Smooth muscle cell (in vitro differentiated cells): ENCODE measurements at regions not wholly inside any gene's neighbourhood (a gene's known extent, or its start where the extent isn't known, plus 50 kb on each side); places are given as distances from the start of the nearest gene placed in this dataset.

Source experiments
- DNase-seq: peaks from one replicate; lab custom pipeline; 2025; ENCODE audit not compliant: unreplicated experiment; lab: John Stamatoyannopoulos, UW
- H2AFZ ChIP-seq: fragments of 200-600 bp; sonication (generic); 2 replicates; pipeline ENCODE4 v1.6.0; 2016; ENCODE audit warnings: antibody characterized with exemption, low read depth, mild to moderate bottlenecking
- H3F3A ChIP-seq: fragments of 200-600 bp; sonication (generic); 2 replicates; pipeline ENCODE4 v1.6.0; 2017; ENCODE audit warnings: antibody characterized with exemption, low read depth
- H3K27ac ChIP-seq: fragments of 200-600 bp; sonication (generic); 2 replicates; pipeline ENCODE4 v1.5.1; 2016; ENCODE audit warnings: low read depth, mild to moderate bottlenecking
- H3K27me3 ChIP-seq: fragments of 200-600 bp; sonication (generic); 2 replicates; pipeline ENCODE4 v1.6.1; 2016; ENCODE audit warnings: low read depth, mild to moderate bottlenecking
- H3K36me3 ChIP-seq: fragments of 200-600 bp; sonication (generic); 2 replicates; pipeline ENCODE4 v1.5.1; 2016; ENCODE audit warnings: low read depth
- H3K4me1 ChIP-seq: fragments of 200-600 bp; sonication (generic); 2 replicates; pipeline ENCODE4 v1.5.1; 2016; ENCODE audit warnings: low read depth
- H3K4me2 ChIP-seq: fragments of 200-600 bp; sonication (generic); 2 replicates; pipeline ENCODE4 v1.6.0; 2016; ENCODE audit warnings: mild to moderate bottlenecking
- H3K4me3 ChIP-seq: fragments of 200-600 bp; sonication (generic); 2 replicates; pipeline ENCODE4 v1.5.1; 2016; ENCODE audit warnings: mild to moderate bottlenecking
- H3K79me2 ChIP-seq: fragments of 200-600 bp; sonication (generic); 2 replicates; pipeline ENCODE4 v1.6.0; 2016; ENCODE audit warnings: low read depth, mild to moderate bottlenecking
- H3K9ac ChIP-seq: fragments of 200-600 bp; sonication (generic); 2 replicates; pipeline ENCODE4 v1.6.0; 2016; ENCODE audit warnings: low read depth
- H3K9me3 ChIP-seq: fragments of 200-600 bp; sonication (generic); replicated peaks from 2 replicates; pipeline ENCODE4 v1.5.1; 2016; ENCODE audit warnings: low read depth
- H4K20me1 ChIP-seq: fragments of 200-600 bp; sonication (generic); 2 replicates; pipeline ENCODE4 v1.6.0; 2016; ENCODE audit warnings: low read depth
- WGBS: methylation state at CpG from one replicate; pipeline ENCODE4 v1.1.7; 2016; ENCODE audit warnings: low lambda C conversion rate; 5-methylcytosine and 5-hydroxymethylcytosine counted together
- TF ChIP-seq, protein P1 (sequence below): fragments of 200-600 bp; sonication (generic); IDR thresholded peaks from 2 replicates; pipeline ENCODE4 v1.5.1; 2017; ENCODE audit warnings: borderline replicate concordance, mild to moderate bottlenecking, antibody characterized with exemption; ENCODE audit not compliant: insufficient read depth, poor library complexity, severe bottlenecking

- no peaks in the 10 kb centered on the region for H3K9me3 ChIP-seq
- TF ChIP-seq, protein P1, sequence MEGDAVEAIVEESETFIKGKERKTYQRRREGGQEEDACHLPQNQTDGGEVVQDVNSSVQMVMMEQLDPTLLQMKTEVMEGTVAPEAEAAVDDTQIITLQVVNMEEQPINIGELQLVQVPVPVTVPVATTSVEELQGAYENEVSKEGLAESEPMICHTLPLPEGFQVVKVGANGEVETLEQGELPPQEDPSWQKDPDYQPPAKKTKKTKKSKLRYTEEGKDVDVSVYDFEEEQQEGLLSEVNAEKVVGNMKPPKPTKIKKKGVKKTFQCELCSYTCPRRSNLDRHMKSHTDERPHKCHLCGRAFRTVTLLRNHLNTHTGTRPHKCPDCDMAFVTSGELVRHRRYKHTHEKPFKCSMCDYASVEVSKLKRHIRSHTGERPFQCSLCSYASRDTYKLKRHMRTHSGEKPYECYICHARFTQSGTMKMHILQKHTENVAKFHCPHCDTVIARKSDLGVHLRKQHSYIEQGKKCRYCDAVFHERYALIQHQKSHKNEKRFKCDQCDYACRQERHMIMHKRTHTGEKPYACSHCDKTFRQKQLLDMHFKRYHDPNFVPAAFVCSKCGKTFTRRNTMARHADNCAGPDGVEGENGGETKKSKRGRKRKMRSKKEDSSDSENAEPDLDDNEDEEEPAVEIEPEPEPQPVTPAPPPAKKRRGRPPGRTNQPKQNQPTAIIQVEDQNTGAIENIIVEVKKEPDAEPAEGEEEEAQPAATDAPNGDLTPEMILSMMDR, result no peak
- 79% methylated on average over 3 of the region's 3 CpGs for WGBS
- no peaks in the 10 kb centered on the region for H3K79me2 ChIP-seq
- H3K27me3 ChIP-seq, result no peaks in the 10 kb centered on the region
- no peaks in the 10 kb centered on the region for H3F3A ChIP-seq
- H3K27ac ChIP-seq, result no peak overlapping the region
- no peak for DNase-seq
- no peak overlapping the region for H3K9ac ChIP-seq
- H2AFZ ChIP-seq, result no peak overlapping the region
- no peak overlapping the region for H3K4me3 ChIP-seq
- no peak overlapping the region for H3K4me2 ChIP-seq
- H4K20me1 ChIP-seq, result no peaks in the 10 kb centered on the region
- no peaks in the 10 kb centered on the region for H3K4me1 ChIP-seq
- no peaks in the 10 kb centered on the region for H3K36me3 ChIP-seq
Measured at GRCh38 chr19:33876192-33876591, 79.5 kb downstream of the KCTD15 start.

DNA sequence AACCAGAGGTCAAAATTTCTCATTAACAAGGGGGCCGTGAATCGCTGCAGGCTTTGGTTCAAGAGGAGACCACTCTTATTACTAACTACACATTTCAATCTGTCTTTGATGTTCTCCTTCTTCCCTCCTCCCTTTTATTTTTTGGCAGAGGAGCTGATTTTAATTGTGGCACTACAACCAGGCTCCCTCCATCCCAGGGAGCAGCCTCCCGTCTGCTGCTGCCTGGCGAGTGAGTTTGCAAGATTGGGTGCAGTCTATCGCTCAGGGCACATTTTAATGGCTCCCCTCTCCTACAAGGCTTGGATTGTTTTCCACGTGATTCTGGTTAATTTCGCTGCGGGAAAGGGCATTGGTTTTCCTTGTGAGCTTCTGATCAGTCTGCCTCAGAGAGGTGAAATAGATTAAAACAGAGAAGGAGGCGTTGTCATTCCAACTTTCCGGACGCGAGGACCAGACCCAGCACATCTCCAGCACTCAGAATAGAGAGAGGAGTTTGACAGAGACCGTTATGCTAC is 81.4 kb downstream of the KCTD15 start:
- no peak for DNase-seq
- Histone ChIP-seq H3K27ac (no peak overlapping the region), H3K4me3 (no peak overlapping the region), H3K79me2 (no peaks in the 10 kb centered on the region), H3K4me1 (no peaks in the 10 kb centered on the region), H3K36me3 (no peaks in the 10 kb centered on the region), H2AFZ (no peak overlapping the region), H3K4me2 (no peak overlapping the region), H4K20me1 (no peaks in the 10 kb centered on the region), H3F3A (no peaks in the 10 kb centered on the region), H3K9me3 (no peaks in the 10 kb centered on the region), H3K9ac (no peak overlapping the region), H3K27me3 (no peaks in the 10 kb centered on the region)
- WGBS, result 82% methylated on average over 13 of the region's 13 CpGs
- TF ChIP-seq, protein P1, result no peak

GRCh38 chr19:33878910-33879810 is 82.5 kb downstream of the KCTD15 start:
- Histone ChIP-seq H3K9ac (no peak overlapping the region), H4K20me1 (no peaks in the 10 kb centered on the region), H2AFZ (peak overlapping the region; percentile 36), H3F3A (no peaks in the 10 kb centered on the region), H3K79me2 (no peaks in the 10 kb centered on the region), H3K4me3 (no peak overlapping the region), H3K4me2 (no peak overlapping the region), H3K36me3 (no peaks in the 10 kb centered on the region), H3K9me3 (no peaks in the 10 kb centered on the region), H3K4me1 (peaks cover 5% of the 10 kb centered on the region), H3K27me3 (no peaks in the 10 kb centered on the region), H3K27ac (no peak overlapping the region)
- TF ChIP-seq, protein P1, result no peak
- 95% methylated on average over 11 of the region's 11 CpGs for WGBS
- no peak for DNase-seq
